Astrocyte of the cerebellum (primary cell): ENCODE measurements at regions not wholly inside any gene's neighbourhood (a gene's known extent, or its start where the extent isn't known, plus 50 kb on each side); places are given as distances from the start of the nearest gene placed in this dataset.

Experiments
- DNase-seq: peaks from one replicate; pipeline ENCODE4 v3.0.0-alpha.2; 2011; ENCODE audit warnings: low read depth
- H3K4me3 ChIP-seq: 2 replicates; pipeline ENCODE4 v1.5.1; 2011; ENCODE audit warnings: mild to moderate bottlenecking, low read depth, low read length, moderate library complexity
- CTCF ChIP-seq: IDR thresholded peaks from 2 replicates; pipeline ENCODE4 v1.5.1; 2012; ENCODE audit warnings: low read length, low read depth, moderate library complexity, mild to moderate bottlenecking; ENCODE audit errors: missing control alignments
- in situ Hi-C: cut with HindIII; loops from 2 replicates; pipeline ENCODE4 v1.10.0; 2017; ENCODE audit warnings: low sequenced_read_pairs

GRCh38 chrX:40333344-40333743 lies 235.6 kb upstream of the BCOR start:
- no peak for DNase-seq
- TF ChIP-seq CTCF: no peak
- no peak overlapping the region for H3K4me3 ChIP-seq
- in situ Hi-C loops: no loop called here

DNA sequence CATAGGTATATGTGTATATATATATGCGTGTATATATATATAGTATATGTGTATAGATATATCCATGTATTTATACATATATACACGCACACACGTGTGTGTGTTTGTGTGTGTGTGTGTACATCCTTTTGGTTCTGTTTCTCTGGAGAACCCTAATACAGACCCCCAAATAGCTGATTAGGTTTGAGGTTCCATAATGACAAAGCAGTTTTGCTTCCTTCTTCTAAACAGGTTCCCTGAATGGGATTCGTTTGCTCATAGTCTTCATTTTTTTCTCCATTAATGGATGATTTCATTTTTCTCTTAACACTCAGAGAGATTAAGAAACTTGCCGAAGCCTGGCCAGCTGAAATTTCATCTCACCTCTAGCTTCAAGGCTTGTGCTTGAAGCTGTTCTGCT lies 234.0 kb upstream of the BCOR start:
- in situ Hi-C loops: no loop called here
- H3K4me3 ChIP-seq: no peak overlapping the region
- no peak for TF ChIP-seq CTCF
- DNase-seq: no peak

DNA sequence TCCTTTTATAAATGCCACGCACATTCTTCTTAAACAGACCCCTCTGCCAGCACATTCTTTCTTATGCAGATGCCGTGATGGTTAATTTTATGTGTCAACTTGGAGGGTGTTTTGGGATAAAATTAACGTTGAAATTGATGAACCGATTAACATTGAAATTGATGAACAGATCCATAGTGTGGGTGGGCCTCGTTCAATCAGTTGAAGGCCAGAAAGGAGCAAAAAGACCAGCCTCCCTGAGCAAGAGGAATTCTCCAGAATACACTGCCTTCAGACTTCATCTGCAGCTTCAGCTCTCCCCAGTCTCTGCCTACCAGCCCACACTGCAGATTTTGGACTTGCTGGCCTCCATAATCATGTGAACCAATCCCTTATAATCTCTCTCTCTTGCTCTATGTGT lies 233.6 kb upstream of the BCOR start:
- in situ Hi-C loops: no loop called here
- no peak overlapping the region for H3K4me3 ChIP-seq
- TF ChIP-seq CTCF: no peak
- no peak for DNase-seq

DNA sequence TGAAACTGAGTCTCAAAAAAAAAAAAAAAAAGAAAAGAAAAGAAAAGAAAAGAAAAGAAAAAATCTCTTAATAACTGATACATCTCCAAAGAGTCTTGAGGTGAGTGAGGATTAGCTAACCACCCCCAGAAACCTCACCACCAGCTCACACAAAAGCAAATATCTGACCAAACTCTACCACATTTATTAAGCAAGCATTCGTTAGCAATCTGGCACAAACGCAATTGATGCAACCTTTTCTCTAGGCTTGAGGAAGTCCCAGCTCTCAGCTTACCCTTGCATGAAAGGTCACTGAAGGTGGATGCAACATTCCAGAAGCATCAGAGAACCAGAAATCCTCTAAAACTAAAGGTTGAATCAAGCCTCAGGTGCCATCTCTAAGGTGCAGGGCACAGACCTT lies 231.9 kb upstream of the BCOR start:
- TF ChIP-seq CTCF: no peak
- H3K4me3 ChIP-seq: no peak overlapping the region
- DNase-seq: no peak
- in situ Hi-C loops: no loop called here

DNA sequence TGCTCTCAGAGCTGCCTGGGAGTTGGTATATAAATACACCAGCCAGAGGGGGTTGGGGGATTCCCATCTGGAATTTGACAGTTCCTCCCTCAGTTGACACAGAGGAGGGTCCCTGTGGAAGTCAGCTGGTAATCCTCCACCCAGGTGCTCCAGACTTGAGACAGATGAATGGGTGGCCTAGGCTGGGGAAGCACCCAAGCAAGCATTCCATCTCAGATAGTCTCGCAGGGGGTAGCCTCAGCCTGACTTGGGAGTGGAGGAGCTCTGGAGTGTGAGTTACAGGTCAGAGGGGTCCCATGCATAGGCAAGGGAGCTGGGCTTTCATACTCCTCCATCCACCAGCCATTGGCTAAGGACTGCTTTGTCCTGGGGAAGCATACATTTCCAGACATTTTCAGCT lies 229.3 kb upstream of the BCOR start:
- in situ Hi-C loops: no loop called here
- no peak overlapping the region for H3K4me3 ChIP-seq
- DNase-seq: no peak
- no peak for TF ChIP-seq CTCF

DNA sequence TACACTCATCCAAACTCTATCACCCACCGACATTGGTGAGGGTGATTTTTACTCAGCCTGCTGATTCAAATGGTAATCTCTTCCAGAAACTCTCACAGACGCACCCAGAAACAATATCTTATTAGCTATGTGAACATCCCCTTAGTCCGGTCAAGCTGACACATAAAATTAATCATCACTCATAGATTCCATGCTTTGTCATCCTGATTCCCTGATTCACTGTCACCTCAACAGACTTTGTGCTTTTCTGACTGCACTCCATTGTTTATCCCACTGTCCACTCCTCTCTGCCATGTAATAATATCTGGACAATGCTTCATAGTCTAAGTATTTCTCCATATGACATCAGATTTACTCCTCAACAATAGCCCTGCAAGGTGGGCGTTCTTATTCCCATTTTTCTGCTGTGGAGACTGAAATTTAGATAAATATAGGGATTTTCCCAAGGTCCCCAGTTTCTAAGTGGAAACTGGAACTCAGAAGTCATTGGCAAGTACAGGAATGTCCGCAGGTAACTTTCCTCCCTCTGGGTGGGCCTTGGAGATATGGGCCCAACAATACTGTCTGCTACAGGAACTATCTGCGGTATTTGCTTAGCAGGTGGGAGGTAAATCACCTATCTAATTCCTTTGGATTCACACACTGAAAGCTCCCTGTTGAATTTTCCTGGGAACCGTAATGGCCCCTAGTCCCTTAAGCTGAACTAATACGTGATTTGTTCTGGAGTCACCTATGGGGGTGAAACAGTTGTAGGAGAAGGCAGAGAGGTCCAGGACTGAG lies 228.6 kb upstream of the BCOR start:
- no peak for TF ChIP-seq CTCF
- H3K4me3 ChIP-seq: no peak overlapping the region
- DNase-seq: no peak
- in situ Hi-C loops: no loop called here
